Type B pancreatic cell (in vitro differentiated cells): ENCODE measurements at regions not wholly inside any gene's neighbourhood (a gene's known extent, or its start where the extent isn't known, plus 50 kb on each side); places are given as distances from the start of the nearest gene placed in this dataset.
A peak's percentile ranks its signal among the peaks of the same experiment; 100 is the strongest.

ENCODE experiments used
- DNase-seq: peaks from one replicate; pipeline ENCODE4 v3.0.0; 2021; ENCODE audit warnings: mixed read lengths; ENCODE audit not compliant: unreplicated experiment; ENCODE audit errors: extremely low spot score
- H3K27ac Mint-ChIP-seq: 2 replicates; pipeline ENCODE4 v1.8.0; 2021; ENCODE audit warnings: mild to moderate bottlenecking, mixed read lengths
- H3K27me3 Mint-ChIP-seq: 2 replicates; pipeline ENCODE4 v1.8.0; 2021; ENCODE audit warnings: mixed read lengths
- H3K36me3 Mint-ChIP-seq: 2 replicates; pipeline ENCODE4 v1.8.0; 2021; ENCODE audit warnings: mixed read lengths
- H3K4me1 Mint-ChIP-seq: one replicate; pipeline ENCODE4 v1.8.0; 2021; ENCODE audit warnings: mixed read lengths; ENCODE audit not compliant: unreplicated experiment
- H3K4me3 Mint-ChIP-seq: 2 replicates; pipeline ENCODE4 v1.8.0; 2021; ENCODE audit warnings: mild to moderate bottlenecking, mixed read lengths
- H3K9me3 Mint-ChIP-seq: 2 replicates; pipeline ENCODE4 v1.8.0; 2021; ENCODE audit warnings: mixed read lengths
- CTCF ChIP-seq: fragments of 200-600 bp; sonication (generic); conservative IDR thresholded peaks from 2 replicates; pipeline ENCODE4 v1.5.0; 2021; ENCODE audit warnings: antibody characterized with exemption, mild to moderate bottlenecking

DNA sequence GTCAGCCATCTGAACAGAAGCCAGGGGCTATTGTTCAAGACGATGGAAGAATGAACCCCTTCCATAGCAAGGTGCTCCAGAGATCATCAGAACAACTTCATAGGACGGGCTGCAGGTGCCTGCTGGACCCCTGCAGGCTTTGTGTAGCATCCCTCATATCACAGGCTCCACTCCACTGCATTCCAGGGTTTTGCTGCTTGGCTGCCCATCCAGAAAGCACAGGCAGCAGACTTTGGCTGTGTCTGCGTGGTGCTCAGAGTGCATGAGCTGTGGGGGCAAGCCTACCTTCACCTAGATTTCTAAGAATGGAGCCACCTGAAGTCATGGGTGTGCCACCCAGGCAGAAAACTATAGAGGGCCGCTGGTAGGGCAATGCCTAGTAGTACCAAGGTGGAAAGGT, 93.9 kb upstream of the NLRP1 start:
- Mint-ChIP-seq H3K27ac (no peak overlapping the region), H3K4me3 (no peak overlapping the region), H3K36me3 (no peaks in the 10 kb centered on the region), H3K9me3 (peaks cover 5% of the 10 kb centered on the region), H3K4me1 (peaks cover 18% of the 10 kb centered on the region), H3K27me3 (peaks cover 28% of the 10 kb centered on the region)
- DNase-seq, result no peak
- TF ChIP-seq CTCF, result no peak

- no peaks in the 10 kb centered on the region for H3K36me3 Mint-ChIP-seq
- DNase-seq, result no peak
- H3K9me3 Mint-ChIP-seq, result peaks cover 5% of the 10 kb centered on the region
- no peak overlapping the region for H3K4me3 Mint-ChIP-seq
- no peak for TF ChIP-seq CTCF
- H3K27me3 Mint-ChIP-seq, result peaks cover 27% of the 10 kb centered on the region
- no peak overlapping the region for H3K27ac Mint-ChIP-seq
- H3K4me1 Mint-ChIP-seq, result peaks cover 18% of the 10 kb centered on the region
Measured at GRCh38 chr17:5680766-5681165, 96.5 kb upstream of the NLRP1 start.

DNA sequence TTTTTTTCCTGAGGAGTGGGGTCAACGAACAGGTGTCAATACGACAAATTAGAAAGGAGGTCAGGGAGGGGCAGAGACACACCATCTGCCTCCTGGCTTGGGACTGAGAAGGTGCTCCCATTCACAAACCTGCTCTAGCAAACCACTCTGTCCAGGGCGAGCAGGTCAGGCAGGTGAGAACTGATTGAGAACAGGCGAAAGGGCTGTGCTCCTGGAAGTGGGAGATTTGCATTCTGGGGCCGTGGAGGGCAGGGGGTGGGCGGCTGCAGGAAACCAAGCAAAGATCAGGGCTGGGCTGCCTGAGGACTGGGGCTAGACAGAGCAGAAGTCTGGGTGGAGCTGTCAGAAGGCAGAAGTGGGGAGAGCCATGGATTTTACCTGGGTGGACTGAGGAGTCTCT, 98.9 kb upstream of the NLRP1 start:
- DNase-seq, result no peak
- Mint-ChIP-seq H3K36me3 (no peaks in the 10 kb centered on the region), H3K9me3 (peaks cover 5% of the 10 kb centered on the region), H3K27me3 (peaks cover 15% of the 10 kb centered on the region), H3K27ac (no peak overlapping the region), H3K4me1 (peaks cover 28% of the 10 kb centered on the region), H3K4me3 (no peak overlapping the region)
- no peak for TF ChIP-seq CTCF

GRCh38 chr17:5686074-5686635, 101.8 kb upstream of the NLRP1 start:
- TF ChIP-seq CTCF, result no peak
- Mint-ChIP-seq H3K27me3 (peaks cover 8% of the 10 kb centered on the region), H3K4me3 (no peak overlapping the region), H3K27ac (peak overlapping the region; percentile 37), H3K4me1 (peaks cover 25% of the 10 kb centered on the region), H3K36me3 (no peaks in the 10 kb centered on the region), H3K9me3 (peaks cover 4% of the 10 kb centered on the region)
- DNase-seq, result no peak

DNA sequence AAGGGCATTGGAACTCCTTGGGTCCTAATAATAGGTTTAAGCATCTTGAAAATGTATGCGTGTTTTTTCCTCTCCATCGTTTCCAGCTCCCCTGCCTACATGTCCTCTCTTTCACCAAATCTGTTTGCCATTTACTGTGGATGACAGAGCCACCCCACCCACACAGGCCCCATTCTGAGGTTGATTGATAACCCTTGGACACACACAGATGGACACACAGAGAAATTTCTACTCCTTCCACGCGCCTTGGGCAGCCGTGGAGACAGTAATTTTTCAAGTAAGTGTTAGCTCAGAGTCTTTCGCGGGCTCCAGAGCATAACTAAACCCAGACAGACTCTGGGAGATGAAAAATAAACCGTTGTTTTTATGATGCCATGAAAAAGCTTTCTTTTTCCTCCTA, 103.3 kb upstream of the NLRP1 start:
- peaks cover 21% of the 10 kb centered on the region for H3K4me1 Mint-ChIP-seq
- peaks cover 5% of the 10 kb centered on the region for H3K27me3 Mint-ChIP-seq
- H3K27ac Mint-ChIP-seq, result no peak overlapping the region
- no peak for TF ChIP-seq CTCF
- peaks cover 4% of the 10 kb centered on the region for H3K9me3 Mint-ChIP-seq
- no peak overlapping the region for H3K4me3 Mint-ChIP-seq
- DNase-seq, result no peak
- H3K36me3 Mint-ChIP-seq, result no peaks in the 10 kb centered on the region

- no peak overlapping the region for H3K4me3 Mint-ChIP-seq
- H3K27ac Mint-ChIP-seq, result no peak overlapping the region
- no peak for DNase-seq
- H3K4me1 Mint-ChIP-seq, result peaks cover 8% of the 10 kb centered on the region
- no peak for TF ChIP-seq CTCF
- no peaks in the 10 kb centered on the region for H3K36me3 Mint-ChIP-seq
- H3K9me3 Mint-ChIP-seq, result peaks cover 7% of the 10 kb centered on the region
- peaks cover 6% of the 10 kb centered on the region for H3K27me3 Mint-ChIP-seq
Measured at GRCh38 chr17:5693821-5694220, 109.5 kb upstream of the NLRP1 start.
